Heart right ventricle (tissue), 16 donors: ENCODE measurements at regions not wholly inside any gene's neighbourhood (a gene's known extent, or its start where the extent isn't known, plus 50 kb on each side); places are given as distances from the start of the nearest gene placed in this dataset.

Source experiments
- ATAC-seq, 8 donors: fragments of 200-7000 bp; cut with Tn5 transposase; one replicate each; pipeline ENCODE4 v1.9.1; 2020; ENCODE audit warnings: mild to moderate bottlenecking in 8 of 8, moderate library complexity in 8 of 8, moderate number of reproducible peaks in 1 of 8
- DNase-seq, 2 donors: peaks; one replicate each; pipeline ENCODE4 v3.0.0-alpha.2; 2020
- H3K27ac ChIP-seq, 10 donors: fragments of 200-600 bp; sonication (generic) in 2 of 10; one replicate each; pipeline versions ENCODE4 v1.5.0 to v1.8.0; 2020 to 2022; ENCODE audit warnings: mild to moderate bottlenecking in 3 of 10
- H3K27me3 ChIP-seq, 7 donors: fragments of 200-600 bp; one replicate each; pipeline ENCODE4 v1.8.0; 2021 to 2022; ENCODE audit warnings: mild to moderate bottlenecking in 2 of 7
- H3K36me3 ChIP-seq, 9 donors: fragments of 200-600 bp; sonication (generic) in 1 of 9; one replicate each; pipeline versions ENCODE4 v1.5.0 to v1.8.0; 2020 to 2022; ENCODE audit warnings: mild to moderate bottlenecking in 2 of 9
- H3K4me1 ChIP-seq, 9 donors: fragments of 200-600 bp; sonication (generic) in 1 of 9; one replicate each; pipeline versions ENCODE4 v1.5.0 to v1.8.0; 2020 to 2022; ENCODE audit warnings: mild to moderate bottlenecking in 4 of 9
- H3K4me3 ChIP-seq, 10 donors: fragments of 200-600 bp; sonication (generic) in 2 of 10; one replicate each; pipeline versions ENCODE4 v1.5.0 to v1.8.0; 2020 to 2022; ENCODE audit warnings: mild to moderate bottlenecking in 7 of 10, moderate library complexity in 2 of 10
- H3K9me3 ChIP-seq, 11 donors: fragments of 200-600 bp in 10 of 11; sonication (generic) in 2 of 11; one replicate each; pipeline versions ENCODE4 v1.5.0 to v1.8.0; 2013 to 2022; ENCODE audit warnings: mild to moderate bottlenecking in 2 of 11, control low read depth in 1 of 11, moderate library complexity in 1 of 11
- WGBS, 2 donors: extraction: QIAGEN DNeasy Blood & Tissue Kit; methylation state at CpG; one replicate each; pipeline ENCODE4 v1.1.7; 2013; ENCODE audit warnings: inconsistent platforms in 1 of 2; 5-methylcytosine and 5-hydroxymethylcytosine counted together
- intact Hi-C, 10 donors: fragments of 100-400 bp; cut with DNase I; formaldehyde crosslinking; loops; one replicate each; pipeline versions ENCODE4 v1.11.1 to v1.14.2; 2022
- TF ChIP-seq, protein P1 (sequence below), 9 donors: fragments of 200-600 bp; sonication (generic) in 2 of 9; IDR thresholded peaks; one replicate each; pipeline versions ENCODE4 v1.5.0 to v1.8.0; 2021 to 2022; ENCODE audit warnings: antibody characterized with exemption in 9 of 9, mild to moderate bottlenecking in 5 of 9, moderate library complexity in 1 of 9
- donor health status: Arrhythmogenic right ventricular cardiomyopathy.
- donor health status: ischemic (EF 13 %, LVEDD 7.1; RV severe dilation, severe dysfunction).
- donor health status: healthy with polysubstance abuse.
- donor health status: DM: no; HTN: yes; CAD: no.
- donor health status: DM: no; HTN: no; CAD: no.
- donor health status: ischemic (EF 25% LVEDD 6.9; RV normal size, moderate dysfunction).
- donor health status: ischemic (EF 25% LVEDD 5.7; RV mildly dilated, moderate dysfunction).
- donor health status: healthy.
- donor health status: DM: yes; HTN: yes; CAD: no.
- donor health status: Ischemic cardiomyopathy.
- donor health status: ischemic (EF 35%, LVEDD 5.7; RV mildly dilated, moderate dysfunction).
- donor health status: nonischemic (EF 11% LVEDD 7.7; RV severe dilation, severe dysfunction).
- donor health status: DM: yes; HTN: yes; CAD: no.
- donor health status: PGD.
- donor health status: ischemic (EF 29% LVEDD 5.4; RV normal size, mild dysfunction).
- donor health status: nonischemic (EF 23%, LVEDD 6.1; RV moderate dilation, normal function).

DNA sequence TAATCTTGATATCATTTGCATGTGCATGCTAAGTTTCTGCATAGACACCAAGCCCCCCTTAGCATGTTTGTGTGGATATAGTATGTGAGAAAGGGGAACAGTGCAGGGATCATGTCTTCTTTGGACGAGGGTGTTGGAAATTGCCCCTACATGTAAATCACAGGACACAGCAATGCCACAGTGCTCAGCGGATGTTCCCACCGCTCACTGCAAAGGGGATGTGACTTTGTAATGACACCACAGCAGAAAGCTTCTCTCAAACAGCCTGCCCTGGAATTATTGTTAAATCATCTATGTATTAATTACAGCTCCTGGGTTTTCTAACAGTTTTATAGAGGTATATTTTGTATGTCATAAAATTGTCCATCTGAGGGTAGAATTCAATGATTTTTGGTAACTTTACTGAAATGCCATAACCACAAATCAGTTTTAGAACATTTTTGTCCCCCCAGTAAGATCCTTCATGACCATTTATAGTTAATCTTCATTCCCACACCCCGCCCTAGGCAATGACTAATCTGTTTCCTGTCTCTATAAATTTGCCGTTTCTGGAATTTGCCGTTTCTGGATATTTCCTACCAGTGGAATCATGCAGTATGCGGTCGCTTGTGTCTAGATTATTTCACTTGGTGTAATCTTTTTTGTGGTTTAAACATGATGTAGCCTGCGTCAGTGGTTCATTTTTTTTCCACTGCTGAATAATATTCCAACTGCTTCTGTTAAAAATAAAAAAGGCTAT lies 648.5 kb upstream of the WWC1 start:
- Histone ChIP-seq H3K27me3 (no peaks in the 10 kb centered on the region), H3K4me3 (no peak overlapping the region), H3K9me3 (no peaks in the 10 kb centered on the region), H3K27ac (peak overlapping the region in 1 of 10 donors; percentile 13), H3K4me1 (peaks cover 0 to 17% (median 0%) of the 10 kb centered on the region in 9 donors), H3K36me3 (no peaks in the 10 kb centered on the region)
- TF ChIP-seq, protein P1, sequence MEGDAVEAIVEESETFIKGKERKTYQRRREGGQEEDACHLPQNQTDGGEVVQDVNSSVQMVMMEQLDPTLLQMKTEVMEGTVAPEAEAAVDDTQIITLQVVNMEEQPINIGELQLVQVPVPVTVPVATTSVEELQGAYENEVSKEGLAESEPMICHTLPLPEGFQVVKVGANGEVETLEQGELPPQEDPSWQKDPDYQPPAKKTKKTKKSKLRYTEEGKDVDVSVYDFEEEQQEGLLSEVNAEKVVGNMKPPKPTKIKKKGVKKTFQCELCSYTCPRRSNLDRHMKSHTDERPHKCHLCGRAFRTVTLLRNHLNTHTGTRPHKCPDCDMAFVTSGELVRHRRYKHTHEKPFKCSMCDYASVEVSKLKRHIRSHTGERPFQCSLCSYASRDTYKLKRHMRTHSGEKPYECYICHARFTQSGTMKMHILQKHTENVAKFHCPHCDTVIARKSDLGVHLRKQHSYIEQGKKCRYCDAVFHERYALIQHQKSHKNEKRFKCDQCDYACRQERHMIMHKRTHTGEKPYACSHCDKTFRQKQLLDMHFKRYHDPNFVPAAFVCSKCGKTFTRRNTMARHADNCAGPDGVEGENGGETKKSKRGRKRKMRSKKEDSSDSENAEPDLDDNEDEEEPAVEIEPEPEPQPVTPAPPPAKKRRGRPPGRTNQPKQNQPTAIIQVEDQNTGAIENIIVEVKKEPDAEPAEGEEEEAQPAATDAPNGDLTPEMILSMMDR (IDR thresholded peaks at IDR 0.05): no peak
- intact Hi-C loops: no loop called here
- WGBS, 2 donors: 57 to 62% methylated on average over 9 of the region's 9 CpGs
- DNase-seq (no peak), ATAC-seq (no peak)

GRCh38 chr5:167643631-167644280 lies 647.7 kb upstream of the WWC1 start:
- no peak overlapping the region for H3K27ac ChIP-seq
- DNase-seq (no peak), ATAC-seq (no peak)
- no peak overlapping the region for H3K4me3 ChIP-seq
- peaks cover 0 to 17% (median 0%) of the 10 kb centered on the region in 9 donors for H3K4me1 ChIP-seq
- no peaks in the 10 kb centered on the region for H3K36me3 ChIP-seq
- H3K9me3 ChIP-seq: no peaks in the 10 kb centered on the region
- WGBS, 2 donors: 84% methylated on average over 3 of the region's 3 CpGs
- intact Hi-C loops: no loop called here
- TF ChIP-seq, protein P1 (IDR thresholded peaks at IDR 0.05): no peak
- H3K27me3 ChIP-seq: no peaks in the 10 kb centered on the region

GRCh38 chr5:167644619-167645018 lies 646.8 kb upstream of the WWC1 start:
- DNase-seq: no peak
- no peaks in the 10 kb centered on the region for H3K36me3 ChIP-seq
- H3K4me3 ChIP-seq: no peak overlapping the region
- ATAC-seq: no peak
- H3K27me3 ChIP-seq: no peaks in the 10 kb centered on the region
- H3K9me3 ChIP-seq: no peaks in the 10 kb centered on the region
- H3K4me1 ChIP-seq: peaks cover 0 to 17% (median 0%) of the 10 kb centered on the region in 9 donors
- TF ChIP-seq, protein P1 (IDR thresholded peaks at IDR 0.05): no peak
- 85 to 91% methylated on average over 2 of the region's 2 CpGs for WGBS, 2 donors
- no peak overlapping the region for H3K27ac ChIP-seq
- intact Hi-C loops: no loop called here

DNA sequence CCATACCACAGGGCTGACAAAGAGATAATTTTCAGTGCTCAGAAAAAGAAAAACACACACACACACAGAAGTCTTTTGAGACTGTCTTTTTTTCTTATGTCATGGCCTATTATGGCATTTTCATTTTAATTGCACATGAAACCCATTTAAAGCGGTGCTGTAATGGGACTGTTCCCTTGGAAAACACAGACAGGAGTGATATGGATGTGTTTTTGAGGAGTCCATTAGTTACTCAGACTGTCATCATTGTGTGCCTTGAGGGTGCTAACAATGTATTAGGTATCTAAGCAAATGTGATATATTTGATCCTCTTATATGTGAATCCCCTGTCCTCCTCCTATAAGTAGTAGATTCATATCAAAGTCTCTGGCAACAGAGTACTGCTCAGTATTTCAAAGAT lies 642.0 kb upstream of the WWC1 start:
- no peaks in the 10 kb centered on the region for H3K27me3 ChIP-seq
- no peaks in the 10 kb centered on the region for H3K36me3 ChIP-seq
- H3K9me3 ChIP-seq: no peaks in the 10 kb centered on the region
- intact Hi-C loops: no loop called here
- H3K27ac ChIP-seq: no peak overlapping the region
- WGBS, 2 donors: 90 to 91% methylated on average over 1 of the region's 1 CpG
- no peak for ATAC-seq
- TF ChIP-seq, protein P1 (IDR thresholded peaks at IDR 0.05): no peak
- H3K4me1 ChIP-seq: peaks cover 0 to 11% (median 0%) of the 10 kb centered on the region in 9 donors
- no peak overlapping the region for H3K4me3 ChIP-seq
- no peak for DNase-seq
